Panc1 (cell line): ENCODE measurements at regions not wholly inside any gene's neighbourhood (a gene's known extent, or its start where the extent isn't known, plus 50 kb on each side); places are given as distances from the start of the nearest gene placed in this dataset.

Source experiments
- POLR2AphosphoS5 ChIP-seq: IDR thresholded peaks from 2 replicates; pipeline ENCODE4 v1.6.1; 2012; ENCODE audit warnings: mild to moderate bottlenecking, low read depth, low read length, moderate library complexity
- SIN3A ChIP-seq: IDR thresholded peaks from 2 replicates; pipeline ENCODE4 v1.6.1; 2012; ENCODE audit warnings: low read depth, mild to moderate bottlenecking, low read length, moderate library complexity, borderline replicate concordance; ENCODE audit not compliant: insufficient read depth
- TF ChIP-seq, protein P1 (sequence below): fragments of 450-650 bp; IDR thresholded peaks from 2 replicates; pipeline ENCODE4 v1.5.1; 2017; ENCODE audit warnings: mild to moderate bottlenecking
- TF ChIP-seq, protein P2 (sequence below), 2 experiments: IDR thresholded peaks; 2 replicates each; pipeline ENCODE4 v1.6.1; 2011 to 2012; ENCODE audit warnings: low read depth in 2 of 2, control low read depth in 1 of 2, low read length in 1 of 2, mild to moderate bottlenecking in 1 of 2, moderate library complexity in 1 of 2; ENCODE audit not compliant: insufficient read depth in 1 of 2

DNA sequence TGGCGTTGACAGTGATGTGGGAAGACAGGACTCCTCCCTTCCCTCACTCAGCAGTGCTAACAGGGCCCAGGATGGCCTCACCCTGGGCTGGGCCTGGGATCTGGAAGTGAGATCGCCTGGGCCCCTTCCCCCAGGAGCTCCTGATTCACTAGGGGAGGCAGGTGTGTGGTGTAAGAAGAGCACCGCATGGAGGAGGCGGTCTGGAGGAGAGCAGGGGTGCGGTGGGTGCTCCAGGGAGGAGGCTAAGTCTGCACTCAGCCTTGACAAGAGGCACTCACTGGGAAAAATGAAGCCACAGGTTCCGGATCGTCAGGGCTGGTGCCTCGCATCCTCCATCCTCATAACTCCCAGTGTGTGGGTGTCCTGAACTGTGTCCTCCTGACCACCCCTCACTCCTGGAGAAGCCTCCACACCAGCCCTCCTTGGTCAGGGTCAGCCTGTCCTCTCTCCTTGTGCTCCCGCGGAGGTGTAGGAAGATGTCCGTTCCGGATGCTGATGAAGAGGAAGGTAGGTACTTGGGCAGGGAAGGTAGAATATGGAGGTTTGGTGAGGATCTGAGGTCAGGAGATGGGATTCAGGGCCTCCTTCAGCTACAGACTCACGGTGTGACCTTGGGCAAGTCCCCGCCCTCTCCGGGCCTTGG, 142.1 kb upstream of the WNT4 start:
- TF ChIP-seq POLR2AphosphoS5: no peak
- TF ChIP-seq, protein P1, sequence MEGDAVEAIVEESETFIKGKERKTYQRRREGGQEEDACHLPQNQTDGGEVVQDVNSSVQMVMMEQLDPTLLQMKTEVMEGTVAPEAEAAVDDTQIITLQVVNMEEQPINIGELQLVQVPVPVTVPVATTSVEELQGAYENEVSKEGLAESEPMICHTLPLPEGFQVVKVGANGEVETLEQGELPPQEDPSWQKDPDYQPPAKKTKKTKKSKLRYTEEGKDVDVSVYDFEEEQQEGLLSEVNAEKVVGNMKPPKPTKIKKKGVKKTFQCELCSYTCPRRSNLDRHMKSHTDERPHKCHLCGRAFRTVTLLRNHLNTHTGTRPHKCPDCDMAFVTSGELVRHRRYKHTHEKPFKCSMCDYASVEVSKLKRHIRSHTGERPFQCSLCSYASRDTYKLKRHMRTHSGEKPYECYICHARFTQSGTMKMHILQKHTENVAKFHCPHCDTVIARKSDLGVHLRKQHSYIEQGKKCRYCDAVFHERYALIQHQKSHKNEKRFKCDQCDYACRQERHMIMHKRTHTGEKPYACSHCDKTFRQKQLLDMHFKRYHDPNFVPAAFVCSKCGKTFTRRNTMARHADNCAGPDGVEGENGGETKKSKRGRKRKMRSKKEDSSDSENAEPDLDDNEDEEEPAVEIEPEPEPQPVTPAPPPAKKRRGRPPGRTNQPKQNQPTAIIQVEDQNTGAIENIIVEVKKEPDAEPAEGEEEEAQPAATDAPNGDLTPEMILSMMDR: no peak
- TF ChIP-seq, protein P2, sequence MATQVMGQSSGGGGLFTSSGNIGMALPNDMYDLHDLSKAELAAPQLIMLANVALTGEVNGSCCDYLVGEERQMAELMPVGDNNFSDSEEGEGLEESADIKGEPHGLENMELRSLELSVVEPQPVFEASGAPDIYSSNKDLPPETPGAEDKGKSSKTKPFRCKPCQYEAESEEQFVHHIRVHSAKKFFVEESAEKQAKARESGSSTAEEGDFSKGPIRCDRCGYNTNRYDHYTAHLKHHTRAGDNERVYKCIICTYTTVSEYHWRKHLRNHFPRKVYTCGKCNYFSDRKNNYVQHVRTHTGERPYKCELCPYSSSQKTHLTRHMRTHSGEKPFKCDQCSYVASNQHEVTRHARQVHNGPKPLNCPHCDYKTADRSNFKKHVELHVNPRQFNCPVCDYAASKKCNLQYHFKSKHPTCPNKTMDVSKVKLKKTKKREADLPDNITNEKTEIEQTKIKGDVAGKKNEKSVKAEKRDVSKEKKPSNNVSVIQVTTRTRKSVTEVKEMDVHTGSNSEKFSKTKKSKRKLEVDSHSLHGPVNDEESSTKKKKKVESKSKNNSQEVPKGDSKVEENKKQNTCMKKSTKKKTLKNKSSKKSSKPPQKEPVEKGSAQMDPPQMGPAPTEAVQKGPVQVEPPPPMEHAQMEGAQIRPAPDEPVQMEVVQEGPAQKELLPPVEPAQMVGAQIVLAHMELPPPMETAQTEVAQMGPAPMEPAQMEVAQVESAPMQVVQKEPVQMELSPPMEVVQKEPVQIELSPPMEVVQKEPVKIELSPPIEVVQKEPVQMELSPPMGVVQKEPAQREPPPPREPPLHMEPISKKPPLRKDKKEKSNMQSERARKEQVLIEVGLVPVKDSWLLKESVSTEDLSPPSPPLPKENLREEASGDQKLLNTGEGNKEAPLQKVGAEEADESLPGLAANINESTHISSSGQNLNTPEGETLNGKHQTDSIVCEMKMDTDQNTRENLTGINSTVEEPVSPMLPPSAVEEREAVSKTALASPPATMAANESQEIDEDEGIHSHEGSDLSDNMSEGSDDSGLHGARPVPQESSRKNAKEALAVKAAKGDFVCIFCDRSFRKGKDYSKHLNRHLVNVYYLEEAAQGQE (IDR thresholded peaks at IDR 0.05; ENCODE audit: insufficient read depth in 1 of 2, low read depth in 2 of 2, low read length in 1 of 2): no peak
- no peak for TF ChIP-seq SIN3A
